ENCODE measurements at regions not wholly inside any gene's neighbourhood (a gene's known extent, or its start where the extent isn't known, plus 50 kb on each side); places are given as distances from the start of the nearest gene placed in this dataset.

DNA sequence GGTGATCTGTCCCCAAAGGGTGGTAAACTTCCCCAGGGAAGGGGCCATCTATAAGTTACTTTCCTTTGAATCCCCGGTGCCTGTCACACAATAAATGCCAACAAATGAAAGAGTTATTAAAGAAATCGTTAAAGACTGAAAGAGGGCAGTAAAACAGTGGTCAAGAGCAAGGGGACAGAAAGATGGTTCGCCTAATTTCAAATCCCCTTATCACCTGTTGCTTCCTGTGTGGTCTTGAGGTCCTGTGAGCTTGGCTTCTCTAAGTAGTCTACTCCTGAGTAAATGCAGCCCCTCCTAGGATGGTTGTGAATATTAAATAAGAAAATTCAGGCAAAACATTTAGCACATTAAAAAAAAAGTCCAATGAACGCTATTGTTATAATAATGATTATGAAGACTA is 225.7 kb upstream of the ADAMTS9 start:
- TF ChIP-seq POLR2AphosphoS5 (IDR thresholded peaks at IDR 0.05; ENCODE audit: low read length) (no peak), FOXM1 (IDR thresholded peaks at IDR 0.05; ENCODE audit: low read depth, low read length) (no peak), CREB1 (IDR thresholded peaks at IDR 0.05; ENCODE audit: low read depth) (no peak), STAT1 (conservative IDR thresholded peaks at IDR 0.05) (no peak), BRCA1 (IDR thresholded peaks at IDR 0.05; ENCODE audit: low read depth, low read length) (no peak), SIN3A (IDR thresholded peaks at IDR 0.05; ENCODE audit: low read depth, low read length) (no peak), MEF2A (IDR thresholded peaks at IDR 0.05; ENCODE audit: insufficient read depth, low read depth, low read length) (no peak), ELK1 (IDR thresholded peaks at IDR 0.05; ENCODE audit: low read depth, low read length) (no peak), EZH2 (IDR thresholded peaks at IDR 0.05; ENCODE audit: borderline replicate concordance, control insufficient read depth, low read depth, low read length) (no peak), MTA3 (IDR thresholded peaks at IDR 0.05; ENCODE audit: borderline replicate concordance, low read length) (no peak), MXI1 (IDR thresholded peaks at IDR 0.05; ENCODE audit: low read depth, low read length) (no peak), CEBPB (IDR thresholded peaks at IDR 0.05; ENCODE audit: borderline replicate concordance in 1 of 2, low read depth in 2 of 2, low read length in 2 of 2) (no peak)
- TF ChIP-seq, protein P1, sequence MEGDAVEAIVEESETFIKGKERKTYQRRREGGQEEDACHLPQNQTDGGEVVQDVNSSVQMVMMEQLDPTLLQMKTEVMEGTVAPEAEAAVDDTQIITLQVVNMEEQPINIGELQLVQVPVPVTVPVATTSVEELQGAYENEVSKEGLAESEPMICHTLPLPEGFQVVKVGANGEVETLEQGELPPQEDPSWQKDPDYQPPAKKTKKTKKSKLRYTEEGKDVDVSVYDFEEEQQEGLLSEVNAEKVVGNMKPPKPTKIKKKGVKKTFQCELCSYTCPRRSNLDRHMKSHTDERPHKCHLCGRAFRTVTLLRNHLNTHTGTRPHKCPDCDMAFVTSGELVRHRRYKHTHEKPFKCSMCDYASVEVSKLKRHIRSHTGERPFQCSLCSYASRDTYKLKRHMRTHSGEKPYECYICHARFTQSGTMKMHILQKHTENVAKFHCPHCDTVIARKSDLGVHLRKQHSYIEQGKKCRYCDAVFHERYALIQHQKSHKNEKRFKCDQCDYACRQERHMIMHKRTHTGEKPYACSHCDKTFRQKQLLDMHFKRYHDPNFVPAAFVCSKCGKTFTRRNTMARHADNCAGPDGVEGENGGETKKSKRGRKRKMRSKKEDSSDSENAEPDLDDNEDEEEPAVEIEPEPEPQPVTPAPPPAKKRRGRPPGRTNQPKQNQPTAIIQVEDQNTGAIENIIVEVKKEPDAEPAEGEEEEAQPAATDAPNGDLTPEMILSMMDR (IDR thresholded peaks at IDR 0.05 in 2 of 3, conservative IDR thresholded peaks at IDR 0.05 in 1 of 3; ENCODE audit: control insufficient read depth in 2 of 3, extremely low read depth in 1 of 3, insufficient read depth in 1 of 3, low read depth in 3 of 3, low read length in 3 of 3): no peak
- TF ChIP-seq, protein P2, sequence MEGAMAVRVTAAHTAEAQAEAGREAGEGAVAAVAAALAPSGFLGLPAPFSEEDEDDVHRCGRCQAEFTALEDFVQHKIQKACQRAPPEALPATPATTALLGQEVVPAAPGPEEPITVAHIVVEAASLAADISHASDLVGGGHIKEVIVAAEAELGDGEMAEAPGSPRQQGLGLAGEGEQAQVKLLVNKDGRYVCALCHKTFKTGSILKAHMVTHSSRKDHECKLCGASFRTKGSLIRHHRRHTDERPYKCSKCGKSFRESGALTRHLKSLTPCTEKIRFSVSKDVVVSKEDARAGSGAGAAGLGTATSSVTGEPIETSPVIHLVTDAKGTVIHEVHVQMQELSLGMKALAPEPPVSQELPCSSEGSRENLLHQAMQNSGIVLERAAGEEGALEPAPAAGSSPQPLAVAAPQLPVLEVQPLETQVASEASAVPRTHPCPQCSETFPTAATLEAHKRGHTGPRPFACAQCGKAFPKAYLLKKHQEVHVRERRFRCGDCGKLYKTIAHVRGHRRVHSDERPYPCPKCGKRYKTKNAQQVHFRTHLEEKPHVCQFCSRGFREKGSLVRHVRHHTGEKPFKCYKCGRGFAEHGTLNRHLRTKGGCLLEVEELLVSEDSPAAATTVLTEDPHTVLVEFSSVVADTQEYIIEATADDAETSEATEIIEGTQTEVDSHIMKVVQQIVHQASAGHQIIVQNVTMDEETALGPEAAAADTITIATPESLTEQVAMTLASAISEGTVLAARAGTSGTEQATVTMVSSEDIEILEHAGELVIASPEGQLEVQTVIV (IDR thresholded peaks at IDR 0.05; ENCODE audit: borderline replicate concordance, partially characterized antibody): no peak

All from GM12878 (cell line).